HCT116 (cell line): ENCODE measurements at regions not wholly inside any gene's neighbourhood (a gene's known extent, or its start where the extent isn't known, plus 50 kb on each side); places are given as distances from the start of the nearest gene placed in this dataset.

Experiments
- ATAC-seq: fragments of 200-7000 bp; cut with Tn5 transposase; 2 replicates; pipeline ENCODE4 v1.9.1; 2020; ENCODE audit warnings: mild to moderate bottlenecking, moderate library complexity
- BruUV-seq: library from RNA; stranded (reverse); fragments of 400-500 nt; replicated peaks from 2 replicates; lab custom pipeline; 2021; lab: Mats Ljungman, UMichigan
- CTCF ChIA-PET: fragments of 300-600 bp; sonication (Branson Sonifier 250); formaldehyde crosslinking; loops from one replicate; lab custom pipeline; 2021; ENCODE audit warnings: antibody characterized with exemption; lab: Charles Lee
- POLR2A ChIA-PET: fragments of 300-600, 350-600 bp; sonication (Branson Sonifier 250); formaldehyde crosslinking; loops from one replicate; lab custom pipeline; 2021; ENCODE audit warnings: antibody characterized with exemption; lab: Charles Lee
- RAD21 ChIA-PET, 2 experiments: fragments of 300-600 bp; sonication (Branson Sonifier 250); formaldehyde crosslinking; loops; one replicate each; lab custom pipeline; 2023; ENCODE audit warnings: low total read pairs in 2 of 2; ENCODE audit not compliant: uncharacterized antibody in 2 of 2, unreplicated experiment in 2 of 2, low non-redundant PET in 1 of 2; lab: Charles Lee
- DNase-seq: peaks from one replicate; pipeline ENCODE4 v3.0.0-alpha.2; 2010; ENCODE audit warnings: low read depth, low spot score
- H2AFZ ChIP-seq: fragments of 200-600 bp; shearing (Covaris generic), sonication (generic); 2 replicates; pipeline ENCODE4 v1.6.1; 2017; ENCODE audit warnings: low read depth, mixed run types, mixed read lengths, antibody characterized with exemption, low read length; ENCODE audit not compliant: poor library complexity, severe bottlenecking
- H3K27ac ChIP-seq: 2 replicates; pipeline ENCODE4 v1.5.1; 2012; ENCODE audit warnings: low read depth, low read length
- H3K27me3 ChIP-seq: fragments of 200-600 bp; sonication (generic); 2 replicates; pipeline ENCODE4 v1.6.1; 2016; ENCODE audit warnings: mixed run types, low read length, mixed read lengths; ENCODE audit not compliant: insufficient read depth
- H3K36me3 ChIP-seq, 2 experiments: fragments of 200-500 bp in 1 of 2; fragments of 200-600 bp in 1 of 2; sonication (Bioruptor generic) in 1 of 2; sonication (generic) in 1 of 2; 2 replicates each; pipeline versions ENCODE4 v1.5.1 to v1.6.1; 2014 to 2016; ENCODE audit warnings: low read length in 2 of 2, inconsistent platforms in 1 of 2, mixed read lengths in 1 of 2, mixed run types in 1 of 2; ENCODE audit not compliant: insufficient read depth in 2 of 2, control insufficient read depth in 1 of 2
- H3K4me1 ChIP-seq, 2 experiments: fragments of 200-600 bp in 1 of 2; sonication (generic) in 1 of 2; 2 replicates each; pipeline versions ENCODE4 v1.5.1 to v1.6.1; 2012 to 2017; ENCODE audit warnings: low read length in 2 of 2, inconsistent platforms in 1 of 2, mild to moderate bottlenecking in 1 of 2, mixed read lengths in 1 of 2, mixed run types in 1 of 2, moderate library complexity in 1 of 2; ENCODE audit not compliant: insufficient read depth in 2 of 2, control insufficient read depth in 1 of 2
- H3K4me2 ChIP-seq: fragments of 200-600 bp; sonication (generic); 2 replicates; pipeline ENCODE4 v1.6.1; 2017; ENCODE audit warnings: mixed run types, low read length, mixed read lengths
- H3K4me3 ChIP-seq, 2 experiments: fragments of 200-600 bp in 1 of 2; sonication (generic) in 1 of 2; replicated peaks in 1 of 2; 2 replicates each; pipeline ENCODE4 v1.5.1; 2011 to 2016; ENCODE audit warnings: low read length in 2 of 2, control low read depth in 1 of 2, low read depth in 1 of 2, mild to moderate bottlenecking in 1 of 2, mixed read lengths in 1 of 2, mixed run types in 1 of 2
- H3K79me2 ChIP-seq: fragments of 200-600 bp; sonication (generic); 2 replicates; pipeline ENCODE4 v1.6.1; 2017; ENCODE audit warnings: mild to moderate bottlenecking, mixed run types, low read length, moderate library complexity, mixed read lengths; ENCODE audit not compliant: insufficient read depth
- H3K9ac ChIP-seq: fragments of 200-600 bp; sonication (generic); 2 replicates; pipeline ENCODE4 v1.6.1; 2016; ENCODE audit warnings: low read length, mixed read lengths
- H3K9me2 ChIP-seq: fragments of 200-600 bp; sonication (generic), shearing (Covaris generic); 2 replicates; pipeline ENCODE4 v1.6.1; 2017; ENCODE audit warnings: mixed run types, mild to moderate bottlenecking, moderate library complexity; ENCODE audit not compliant: insufficient read depth
- H3K9me3 ChIP-seq, 2 experiments: fragments of 200-500 bp in 1 of 2; fragments of 200-600 bp in 1 of 2; sonication (Bioruptor generic) in 1 of 2; sonication (generic) in 1 of 2; 2 replicates each; pipeline ENCODE4 v1.6.1; 2014 to 2017; ENCODE audit warnings: low read length in 2 of 2, mixed read lengths in 2 of 2, inconsistent platforms in 1 of 2, low read depth in 1 of 2, mild to moderate bottlenecking in 1 of 2, mixed run types in 1 of 2, moderate library complexity in 1 of 2; ENCODE audit not compliant: control insufficient read depth in 1 of 2, insufficient read depth in 1 of 2
- H4K20me1 ChIP-seq: fragments of 200-600 bp; sonication (generic), shearing (Covaris generic); 2 replicates; pipeline ENCODE4 v1.6.1; 2017; ENCODE audit warnings: mixed run types, mild to moderate bottlenecking, moderate library complexity; ENCODE audit not compliant: insufficient read depth
- CEBPB ChIP-seq: IDR thresholded peaks from 2 replicates; pipeline ENCODE4 v1.6.1; 2012; ENCODE audit warnings: low read depth
- CTCF ChIP-seq, 3 experiments: fragments of 200-600 bp in 1 of 3; sonication (generic) in 1 of 3; IDR thresholded peaks in 2 of 3; conservative IDR thresholded peaks in 1 of 3; 2 replicates each; pipeline ENCODE4 v1.5.1; 2012 to 2017; ENCODE audit warnings: low read depth in 2 of 3, low read length in 2 of 3, antibody characterized with exemption in 1 of 3, borderline replicate concordance in 1 of 3, control low read depth in 1 of 3, mild to moderate bottlenecking in 1 of 3, mixed read lengths in 1 of 3, mixed run types in 1 of 3, moderate library complexity in 1 of 3; ENCODE audit not compliant: insufficient read depth in 1 of 3
- EZH2phosphoT487 ChIP-seq: fragments of 200-600 bp; IDR thresholded peaks from 2 replicates; pipeline ENCODE4 v1.6.1; 2018; ENCODE audit warnings: antibody characterized with exemption, borderline replicate concordance
- FOSL1 ChIP-seq: IDR thresholded peaks from 2 replicates; pipeline ENCODE4 v1.6.1; 2012; ENCODE audit warnings: low read depth
- MAX ChIP-seq: IDR thresholded peaks from 2 replicates; pipeline ENCODE4 v1.6.1; 2012
- POLR2A ChIP-seq: IDR thresholded peaks from 2 replicates; pipeline ENCODE4 v1.7.0; 2011; ENCODE audit warnings: borderline replicate concordance; ENCODE audit not compliant: insufficient read depth, insufficient read length; ENCODE audit errors: extremely low read depth
- RAD21 ChIP-seq: IDR thresholded peaks from 2 replicates; pipeline ENCODE4 v1.6.1; 2012; ENCODE audit warnings: low read depth, mild to moderate bottlenecking
- YY1 ChIP-seq: IDR thresholded peaks from 2 replicates; pipeline ENCODE4 v1.6.1; 2011; ENCODE audit warnings: low read length, low read depth, moderate library complexity, mild to moderate bottlenecking; ENCODE audit not compliant: insufficient replicate concordance; ENCODE audit errors: extremely low read depth
- ZBTB33 ChIP-seq: IDR thresholded peaks from 2 replicates; pipeline ENCODE4 v1.6.1; 2011; ENCODE audit warnings: mild to moderate bottlenecking, low read length, moderate library complexity; ENCODE audit not compliant: insufficient replicate concordance; ENCODE audit errors: extremely low read depth
- ZFX ChIP-seq: fragments of 450-650 bp; IDR thresholded peaks from 2 replicates; pipeline ENCODE4 v1.6.1; 2017
- ZNF274 ChIP-seq: fragments of 200-500 bp; sonication (Bioruptor generic); IDR thresholded peaks from 2 replicates; pipeline ENCODE4 v1.6.1; 2014; ENCODE audit warnings: mild to moderate bottlenecking, low read depth, low read length, inconsistent platforms
- intact Hi-C: fragments of 100-400 bp; cut with micrococcal nuclease; formaldehyde crosslinking; loops from 2 replicates; pipeline ENCODE4 v1.10.0; 2022
- TF ChIP-seq, protein P1 (sequence below): IDR thresholded peaks from 2 replicates; pipeline ENCODE4 v1.6.1; 2012; ENCODE audit warnings: low read depth

- no TSS peak for BruUV-seq
- Histone ChIP-seq H2AFZ (no peak overlapping the region), H3K9me2 (no peaks in the 10 kb centered on the region), H3K27ac (no peak overlapping the region), H3K4me1 (no peaks in the 10 kb centered on the region), H4K20me1 (no peaks in the 10 kb centered on the region), H3K36me3 (no peaks in the 10 kb centered on the region), H3K27me3 (no peaks in the 10 kb centered on the region), H3K9ac (no peak overlapping the region), H3K4me2 (no peak overlapping the region), H3K79me2 (no peaks in the 10 kb centered on the region), H3K4me3 (no peak overlapping the region), H3K9me3 (no peaks in the 10 kb centered on the region)
- ATAC-seq (no peak), DNase-seq (no peak)
- POLR2A ChIA-PET = no interaction called here
- CTCF ChIA-PET = no interaction called here
- RAD21 ChIA-PET = no interaction called here
- intact Hi-C loops = no loop called here
- TF ChIP-seq CEBPB (no peak), MAX (no peak), FOSL1 (no peak), ZFX (no peak), ZNF274 (no peak), YY1 (no peak), CTCF (IDR thresholded peaks at IDR 0.05 in 2 of 3, conservative IDR thresholded peaks at IDR 0.05 in 1 of 3; ENCODE audit: borderline replicate concordance in 1 of 3, insufficient read depth in 1 of 3, low read depth in 2 of 3, low read length in 2 of 3) (no peak), EZH2phosphoT487 (no peak), ZBTB33 (no peak), POLR2A (no peak), RAD21 (no peak)
- TF ChIP-seq, protein P1, sequence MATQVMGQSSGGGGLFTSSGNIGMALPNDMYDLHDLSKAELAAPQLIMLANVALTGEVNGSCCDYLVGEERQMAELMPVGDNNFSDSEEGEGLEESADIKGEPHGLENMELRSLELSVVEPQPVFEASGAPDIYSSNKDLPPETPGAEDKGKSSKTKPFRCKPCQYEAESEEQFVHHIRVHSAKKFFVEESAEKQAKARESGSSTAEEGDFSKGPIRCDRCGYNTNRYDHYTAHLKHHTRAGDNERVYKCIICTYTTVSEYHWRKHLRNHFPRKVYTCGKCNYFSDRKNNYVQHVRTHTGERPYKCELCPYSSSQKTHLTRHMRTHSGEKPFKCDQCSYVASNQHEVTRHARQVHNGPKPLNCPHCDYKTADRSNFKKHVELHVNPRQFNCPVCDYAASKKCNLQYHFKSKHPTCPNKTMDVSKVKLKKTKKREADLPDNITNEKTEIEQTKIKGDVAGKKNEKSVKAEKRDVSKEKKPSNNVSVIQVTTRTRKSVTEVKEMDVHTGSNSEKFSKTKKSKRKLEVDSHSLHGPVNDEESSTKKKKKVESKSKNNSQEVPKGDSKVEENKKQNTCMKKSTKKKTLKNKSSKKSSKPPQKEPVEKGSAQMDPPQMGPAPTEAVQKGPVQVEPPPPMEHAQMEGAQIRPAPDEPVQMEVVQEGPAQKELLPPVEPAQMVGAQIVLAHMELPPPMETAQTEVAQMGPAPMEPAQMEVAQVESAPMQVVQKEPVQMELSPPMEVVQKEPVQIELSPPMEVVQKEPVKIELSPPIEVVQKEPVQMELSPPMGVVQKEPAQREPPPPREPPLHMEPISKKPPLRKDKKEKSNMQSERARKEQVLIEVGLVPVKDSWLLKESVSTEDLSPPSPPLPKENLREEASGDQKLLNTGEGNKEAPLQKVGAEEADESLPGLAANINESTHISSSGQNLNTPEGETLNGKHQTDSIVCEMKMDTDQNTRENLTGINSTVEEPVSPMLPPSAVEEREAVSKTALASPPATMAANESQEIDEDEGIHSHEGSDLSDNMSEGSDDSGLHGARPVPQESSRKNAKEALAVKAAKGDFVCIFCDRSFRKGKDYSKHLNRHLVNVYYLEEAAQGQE = no peak
Measured at GRCh38 chr3:143192193-143192592, 72.6 kb downstream of the CHST2 start.
